Daoy (cell line): ENCODE measurements at regions not wholly inside any gene's neighbourhood (a gene's known extent, or its start where the extent isn't known, plus 50 kb on each side); places are given as distances from the start of the nearest gene placed in this dataset.
"Not testable (repeated sequence)": the region's sequence is repeated elsewhere in the genome, so short reads cannot be mapped to it uniquely, and the experiment has no call there.

ENCODE experiments used
- DNase-seq: peaks from one replicate; pipeline ENCODE4 v3.0.0-alpha.2; 2015; ENCODE audit warnings: low read depth

DNA sequence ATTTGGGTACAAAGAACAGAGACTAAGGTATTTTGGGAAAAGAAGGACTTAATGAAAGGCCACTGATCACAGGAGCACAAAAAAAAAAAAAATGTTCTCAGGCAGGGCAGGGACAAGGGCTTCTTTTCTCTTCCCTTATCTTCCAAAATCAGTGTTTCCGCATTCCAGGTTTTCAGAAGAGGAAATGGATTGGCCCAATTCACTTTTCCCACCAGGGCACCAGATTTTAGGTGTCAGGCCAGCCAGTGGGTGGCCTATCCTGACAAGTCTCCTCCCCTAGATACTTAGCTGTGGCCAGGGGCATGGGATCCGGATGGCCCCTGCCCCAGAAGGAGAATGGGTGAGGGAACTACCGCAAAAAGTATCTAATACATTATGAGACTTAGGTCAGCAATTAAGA lies 88.9 kb upstream of the WAC start:
- DNase-seq: no peak

DNA sequence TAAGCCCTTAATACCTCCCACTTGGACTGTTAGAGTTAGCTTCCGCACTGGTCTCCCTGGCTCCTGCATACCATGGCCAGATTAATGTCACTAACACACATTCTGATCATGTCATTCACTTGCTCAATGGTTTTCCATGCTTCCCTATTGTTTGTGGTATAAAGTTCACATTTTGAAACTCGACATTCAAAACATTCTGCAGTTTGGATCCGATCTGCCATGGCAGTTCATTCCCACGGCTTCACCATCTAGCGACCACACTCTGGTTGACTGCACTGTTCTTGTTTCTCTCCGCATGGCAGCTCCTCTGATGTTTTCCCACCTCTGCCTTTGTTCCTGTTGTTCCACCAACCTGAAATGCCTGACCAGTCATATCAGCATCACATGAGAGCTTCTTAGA lies 87.4 kb upstream of the WAC start:
- no peak for DNase-seq

DNA sequence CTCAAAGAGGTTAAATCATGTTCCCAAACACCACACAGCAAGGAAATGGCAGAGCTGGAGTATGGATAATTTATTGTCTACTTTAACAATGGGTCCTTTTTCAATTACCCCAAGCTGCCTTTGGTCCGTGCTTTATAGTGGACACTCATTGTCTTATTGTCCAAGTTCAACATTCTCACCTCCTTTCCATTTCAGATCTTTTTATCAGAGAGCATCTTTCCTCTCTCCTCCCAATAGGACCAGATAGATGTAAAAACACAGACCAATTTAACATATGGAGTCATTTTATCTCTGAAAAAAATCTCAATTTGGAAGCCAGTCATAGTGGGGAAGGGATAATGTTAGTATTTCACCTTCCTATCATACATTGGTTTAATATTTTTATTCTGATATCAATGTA lies 83.5 kb upstream of the WAC start:
- DNase-seq: no peak

DNA sequence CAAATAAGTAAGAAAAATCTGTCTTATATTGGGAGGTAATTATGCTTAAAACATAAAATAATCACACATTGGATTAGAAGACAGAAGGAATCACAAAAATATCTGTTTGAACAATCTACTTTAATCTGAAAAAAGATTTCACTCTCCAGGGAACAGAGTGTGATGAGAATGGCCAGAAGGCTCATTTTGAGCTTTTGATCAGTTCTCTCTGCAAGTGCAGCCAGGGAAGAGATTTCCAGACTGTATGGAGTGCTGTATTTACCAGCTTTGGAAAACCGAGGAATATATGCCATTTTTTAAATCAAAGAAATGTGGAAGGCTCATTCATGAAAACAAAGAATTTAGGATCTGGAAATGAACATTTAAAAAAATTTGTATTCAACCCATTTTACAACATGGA lies 83.0 kb upstream of the WAC start:
- no peak for DNase-seq

DNA sequence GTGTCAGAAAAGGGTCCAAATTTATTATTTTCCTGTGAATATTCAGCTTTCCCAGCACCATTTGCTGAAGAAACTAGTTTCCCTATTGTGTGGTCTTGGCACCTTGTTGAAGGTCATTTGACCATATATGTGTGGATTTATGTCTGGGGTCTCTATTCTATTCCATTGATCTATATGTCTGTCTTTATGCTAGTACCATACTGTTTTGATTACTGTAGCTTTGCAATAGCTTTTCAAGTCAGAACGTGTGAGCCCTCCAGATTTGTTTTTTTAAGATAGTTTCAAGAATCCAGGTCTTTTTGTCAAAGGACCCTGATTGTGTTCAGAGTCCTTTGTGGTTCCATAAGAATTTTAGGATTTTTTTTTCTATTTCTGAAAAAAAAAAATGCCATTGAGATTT lies 79.0 kb upstream of the WAC start:
- no peak for DNase-seq

DNA sequence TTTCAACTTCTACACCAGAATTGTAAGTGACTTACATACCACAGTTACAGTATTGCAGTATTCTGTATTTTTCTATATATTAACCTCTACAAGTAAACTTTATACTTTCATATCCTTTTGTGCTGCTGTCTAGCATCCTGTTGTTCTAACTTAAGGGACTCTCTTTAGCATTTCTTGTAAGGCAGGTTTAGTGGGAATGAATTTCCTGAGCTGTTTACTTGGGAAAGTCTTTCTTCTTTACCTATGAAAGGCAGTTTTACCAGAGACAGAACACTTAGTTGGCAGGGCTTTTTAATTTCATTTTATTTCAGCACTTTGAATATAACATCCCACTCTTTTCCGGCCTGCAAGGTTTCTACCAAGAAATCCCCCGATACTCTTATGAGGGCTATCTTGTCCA lies 75.8 kb upstream of the WAC start:
- no peak for DNase-seq

DNA sequence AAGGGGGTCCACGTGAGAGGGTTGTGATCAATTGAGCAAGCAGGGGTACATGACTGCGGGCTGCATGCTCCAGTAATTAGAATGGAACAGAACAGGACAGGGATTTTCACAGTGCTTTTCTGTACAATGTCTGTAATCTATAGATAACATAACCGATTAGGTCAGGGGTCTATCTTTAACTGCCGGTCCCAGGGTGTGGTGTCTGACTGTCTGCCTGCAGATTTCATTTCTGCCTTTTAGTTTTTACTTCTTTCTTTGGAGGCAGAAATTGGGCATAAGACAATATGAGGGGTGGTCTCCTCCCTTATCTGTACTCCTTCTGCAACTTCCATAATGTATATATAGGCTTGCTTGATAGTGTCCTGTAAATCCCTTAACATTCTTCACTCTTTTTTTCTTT lies 75.0 kb upstream of the WAC start:
- not testable (repeated sequence) for DNase-seq

DNA sequence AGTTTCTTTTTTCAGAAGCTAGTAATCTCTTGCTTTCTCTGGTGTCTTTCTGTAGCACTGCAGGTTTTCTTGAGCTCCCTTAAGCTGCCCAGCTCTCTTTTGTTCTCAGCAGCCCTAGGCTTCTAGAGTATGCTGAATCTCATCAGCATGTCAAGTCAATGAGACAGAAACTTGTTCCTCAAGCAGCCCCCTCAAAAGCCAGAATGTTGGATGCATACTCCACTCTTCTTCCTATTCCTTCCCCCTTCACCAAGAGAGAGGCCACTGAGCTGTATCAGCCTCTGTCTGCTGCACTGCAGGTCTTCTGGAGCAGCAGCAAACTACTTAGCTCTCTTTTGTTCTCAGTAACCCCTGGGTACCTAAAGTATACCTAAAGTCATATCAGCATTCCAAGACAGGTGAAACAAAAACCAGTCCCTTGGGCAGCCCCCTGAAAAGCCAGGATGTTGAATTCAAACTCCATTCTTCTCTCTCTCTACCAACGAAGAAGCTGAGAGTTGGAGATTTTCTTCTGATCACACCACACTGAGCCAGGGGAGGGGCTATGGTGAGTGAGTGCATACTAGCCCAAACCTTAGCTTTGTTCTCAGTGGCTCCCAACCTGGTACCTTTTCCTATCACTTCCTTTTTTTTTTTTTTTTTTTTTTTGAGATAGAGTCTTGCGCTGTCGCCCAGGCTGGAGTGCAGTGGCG lies 73.3 kb upstream of the WAC start:
- DNase-seq: no peak

DNA sequence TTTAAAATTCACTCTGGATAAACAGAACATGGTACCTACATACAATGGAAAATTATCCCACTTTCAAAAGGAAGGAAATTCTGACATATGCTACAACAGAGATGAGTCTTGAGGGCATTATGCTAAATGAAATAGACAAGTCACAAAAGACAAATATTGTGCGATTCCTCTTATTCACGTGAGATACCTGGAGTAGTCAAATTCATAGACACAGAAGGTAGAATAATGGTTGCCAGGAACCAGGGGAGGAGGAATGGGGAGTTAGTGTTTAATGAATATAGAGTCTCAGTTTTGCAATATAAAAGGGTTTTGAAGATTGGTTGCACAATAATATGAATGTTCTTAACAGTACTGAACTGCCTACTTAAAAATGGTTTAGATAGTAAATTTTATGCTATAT lies 69.8 kb upstream of the WAC start:
- no peak for DNase-seq

DNA sequence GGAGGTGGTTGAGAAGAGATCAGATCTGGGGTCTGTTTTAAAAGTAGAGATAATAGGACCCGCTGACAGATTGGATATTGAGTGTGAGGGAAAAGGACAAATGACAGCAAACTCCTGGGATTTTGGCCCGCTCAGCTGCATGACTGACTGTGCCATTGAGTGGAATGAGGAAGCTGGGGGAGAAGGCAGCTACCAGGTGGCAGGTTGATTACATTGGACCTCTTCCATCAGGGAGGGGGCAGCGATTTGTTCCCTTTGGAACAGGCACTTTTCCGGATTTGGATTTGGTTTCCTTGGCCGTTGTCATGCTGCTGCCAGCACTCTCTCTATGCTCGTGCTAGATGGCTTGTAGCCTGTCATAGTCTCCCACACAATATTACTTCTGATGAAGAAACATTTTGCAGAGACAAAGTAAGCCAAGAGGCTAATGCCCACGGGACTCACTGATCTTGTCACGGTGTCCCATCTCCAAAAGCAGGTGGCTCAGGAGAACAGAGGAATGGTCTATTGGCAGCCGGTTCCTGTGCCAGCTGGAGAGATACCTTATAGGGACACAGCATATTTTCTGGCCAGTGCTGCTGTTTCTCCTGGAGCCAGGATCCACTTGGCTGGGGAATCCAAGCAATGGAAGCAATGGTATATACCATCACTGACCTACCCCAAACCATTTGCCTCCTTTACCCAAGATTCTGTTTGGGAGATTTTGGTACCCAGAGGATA lies 69.1 kb upstream of the WAC start:
- no peak for DNase-seq

DNA sequence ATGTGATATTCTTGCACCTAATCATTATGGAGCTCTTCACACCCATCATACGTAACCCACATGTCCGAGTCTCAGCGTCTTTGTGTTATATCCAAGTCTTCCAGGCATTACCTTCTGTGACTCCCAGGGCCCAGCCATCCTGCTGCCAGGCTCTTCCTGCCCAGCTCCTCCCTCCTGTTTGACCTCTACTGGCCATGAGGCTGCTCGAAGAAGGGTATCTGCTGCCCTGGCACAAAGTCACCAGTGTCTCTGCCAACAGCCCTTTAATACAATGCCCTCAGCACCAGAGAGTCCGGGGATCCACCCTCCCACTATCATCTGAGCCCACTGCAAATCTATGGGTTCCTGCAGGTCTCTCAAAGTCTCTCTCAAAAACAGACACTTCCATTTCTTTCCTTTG lies 65.3 kb upstream of the WAC start:
- DNase-seq: no peak

DNA sequence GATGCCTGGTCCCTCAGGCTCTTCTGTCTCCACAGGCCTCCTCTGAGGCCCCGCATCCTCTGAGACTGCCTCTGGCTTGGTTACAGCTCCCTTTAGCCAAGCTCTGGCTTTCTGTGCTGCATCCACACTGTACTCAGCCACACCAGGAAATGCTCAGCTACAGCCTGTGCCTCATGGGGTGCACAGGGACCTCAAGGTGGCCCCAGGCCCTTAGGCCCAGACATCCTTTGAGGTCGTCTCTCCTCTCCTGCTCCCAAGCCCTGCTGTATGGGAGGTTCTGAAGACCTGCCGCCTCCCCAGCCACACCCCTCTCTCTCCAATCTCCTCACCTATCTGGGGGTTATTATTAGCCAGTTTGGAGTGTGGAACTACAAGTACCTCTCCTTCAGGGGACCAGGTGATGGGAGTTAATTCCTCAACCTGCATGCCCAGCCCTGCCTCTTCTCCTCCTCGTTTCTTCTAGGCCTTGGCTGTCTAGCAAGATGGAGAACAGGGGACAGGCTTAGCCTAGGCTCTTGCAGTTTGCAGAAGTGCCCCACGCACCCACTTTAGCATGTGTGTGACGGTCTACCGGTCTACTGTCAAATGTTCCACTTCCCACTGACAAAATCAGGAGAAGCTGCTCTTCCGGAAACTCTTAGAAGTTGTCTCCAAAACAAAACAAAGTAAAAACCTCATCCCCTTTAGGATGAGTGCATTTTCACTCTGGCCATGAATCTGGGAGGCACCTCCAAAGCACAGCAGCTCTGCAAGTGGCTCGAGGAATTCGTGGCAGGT lies 64.0 kb upstream of the WAC start:
- no peak for DNase-seq

DNA sequence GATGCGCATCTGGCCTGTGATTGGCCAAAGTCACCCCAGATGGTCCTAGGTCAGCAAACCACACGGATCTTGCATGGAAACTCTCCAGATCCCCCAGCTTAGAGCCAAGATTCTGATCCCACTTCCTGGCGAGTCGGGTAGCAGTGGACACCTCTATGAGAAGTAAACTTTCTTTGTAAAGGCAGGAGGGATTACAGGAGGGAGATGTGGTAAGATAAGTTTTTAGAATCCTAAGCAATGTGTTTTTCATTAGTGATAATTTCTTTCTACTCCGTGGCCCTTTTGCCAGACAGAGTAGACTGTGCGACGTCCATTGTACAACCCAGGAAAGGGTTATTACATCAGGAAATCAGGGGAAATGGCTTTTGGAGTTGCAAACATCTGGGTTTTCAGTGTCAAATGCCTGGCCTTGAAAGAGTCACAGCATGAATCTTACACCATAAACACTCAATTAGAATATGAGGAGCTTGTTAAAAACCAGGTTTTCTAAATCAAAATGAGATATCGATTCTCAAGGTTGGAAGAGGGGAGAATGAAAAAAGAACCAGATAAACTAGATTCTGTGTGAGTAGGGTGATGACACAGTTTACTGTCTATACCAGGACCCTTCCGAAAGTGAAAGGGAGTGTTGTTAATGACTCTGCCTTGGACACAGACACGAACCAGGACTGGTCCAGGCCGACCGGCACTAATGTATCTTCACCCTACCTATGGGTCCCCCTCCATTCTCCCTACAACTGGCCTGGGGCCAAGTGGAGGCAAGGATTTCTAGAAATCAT lies 61.9 kb upstream of the WAC start:
- no peak for DNase-seq

DNA sequence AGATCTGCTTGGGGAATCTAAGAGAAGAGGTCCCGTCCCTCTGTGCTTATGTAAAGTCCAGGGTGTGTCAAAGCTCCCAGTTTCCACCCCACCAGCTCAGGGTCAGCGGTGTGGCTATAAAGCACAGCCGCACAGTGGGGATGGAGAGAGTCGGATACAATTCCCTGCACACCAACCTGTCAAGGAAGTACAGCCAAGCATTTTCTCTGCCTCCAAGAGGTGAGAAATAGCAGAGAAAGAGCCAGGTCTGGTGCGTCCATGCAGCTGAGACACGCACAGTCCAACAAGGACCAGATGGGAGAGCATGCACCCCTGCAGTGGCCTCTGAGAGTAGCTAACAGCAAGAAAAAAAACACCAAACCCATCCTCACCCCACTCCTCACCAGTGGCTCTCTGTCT lies 61.3 kb upstream of the WAC start:
- no peak for DNase-seq

DNA sequence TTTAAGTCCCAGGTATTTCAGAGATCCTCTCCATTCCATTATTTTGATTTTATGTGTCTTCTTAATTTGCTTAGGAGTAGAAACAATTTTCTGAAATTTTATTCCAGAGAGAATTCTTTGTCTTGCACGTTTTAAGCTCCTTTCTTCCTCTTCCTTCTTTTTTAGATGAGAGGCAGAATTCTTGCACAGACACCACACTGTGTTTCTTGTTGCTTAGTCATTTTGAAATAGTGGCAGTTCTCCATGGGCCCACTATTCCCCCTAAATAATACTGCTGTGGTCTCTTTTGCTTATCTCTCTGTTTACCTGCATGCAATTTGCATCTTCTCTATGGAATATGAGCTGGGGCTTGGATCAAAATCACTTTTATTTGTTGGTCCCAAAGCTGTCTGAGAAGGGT lies 54.3 kb upstream of the WAC start:
- no peak for DNase-seq

DNA sequence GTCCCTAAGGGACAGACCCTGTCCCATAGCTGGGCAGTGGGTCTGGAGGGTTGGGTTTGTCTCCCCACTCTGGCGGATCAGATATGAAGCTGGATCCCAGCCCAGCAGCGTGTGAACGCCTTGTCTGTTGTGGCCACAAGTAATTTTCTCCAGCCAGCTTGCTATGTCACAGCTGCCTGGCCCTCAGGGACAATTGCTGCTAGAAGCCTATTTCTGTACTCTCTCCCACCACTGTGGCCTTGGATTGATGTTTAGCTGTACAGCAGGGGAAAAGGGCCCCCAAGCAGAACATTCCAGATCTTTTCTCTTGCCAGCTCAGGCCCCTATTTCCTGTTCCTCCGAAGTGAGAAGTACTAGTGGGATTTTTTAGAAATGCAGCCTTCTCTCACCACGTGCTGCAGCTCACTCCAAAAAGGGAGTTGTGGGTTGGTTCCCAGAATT lies 53.5 kb upstream of the WAC start:
- DNase-seq: no peak

DNA sequence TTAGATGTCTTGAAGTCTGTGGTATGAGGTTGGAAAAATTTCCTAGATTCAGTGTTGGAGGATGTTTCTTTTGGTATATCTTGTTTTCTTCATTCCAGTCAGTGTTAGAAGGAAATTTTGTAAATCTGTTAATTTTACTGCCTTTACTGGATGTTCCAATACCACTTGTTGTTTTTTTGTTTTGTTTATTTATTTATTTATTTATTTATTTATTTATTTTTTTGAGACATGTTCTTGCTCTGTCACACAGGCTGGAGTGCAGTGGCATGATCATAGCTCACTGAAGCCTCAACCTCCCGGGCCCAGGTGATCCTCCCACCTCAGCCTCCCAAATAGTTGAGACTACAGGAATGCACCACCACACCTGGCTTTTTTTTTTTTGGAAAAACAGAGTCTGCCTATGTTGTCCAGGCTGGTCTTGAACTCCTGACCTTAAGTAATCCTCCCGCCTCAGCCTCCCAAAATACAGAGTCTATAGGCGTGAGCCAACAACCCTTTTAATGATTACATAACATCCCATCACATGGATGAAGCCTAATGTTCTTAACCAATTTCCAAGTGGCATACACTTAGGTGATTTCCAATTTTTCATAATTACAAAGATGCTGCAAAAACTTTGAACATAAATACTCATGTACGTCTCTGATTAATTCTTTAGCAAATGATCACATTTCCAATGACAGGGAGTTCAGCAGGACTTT lies 52.8 kb upstream of the WAC start:
- no peak for DNase-seq

DNA sequence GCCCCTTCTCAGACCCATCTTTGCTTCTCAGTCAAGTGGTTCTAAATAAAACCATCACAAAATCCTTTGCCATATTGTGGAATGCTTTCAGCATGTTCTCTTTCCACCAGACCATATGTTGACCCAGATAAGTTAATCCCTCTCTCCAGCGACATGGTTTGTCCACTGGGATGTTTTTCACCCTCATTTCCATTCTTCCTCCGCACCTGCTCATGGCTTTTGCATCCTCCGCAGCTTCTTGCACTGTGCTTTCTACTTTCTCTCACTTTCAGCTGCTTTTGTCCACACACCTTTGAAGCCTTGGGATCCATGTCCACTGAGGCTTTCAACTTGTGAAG lies 52.3 kb upstream of the WAC start:
- no peak for DNase-seq

DNA sequence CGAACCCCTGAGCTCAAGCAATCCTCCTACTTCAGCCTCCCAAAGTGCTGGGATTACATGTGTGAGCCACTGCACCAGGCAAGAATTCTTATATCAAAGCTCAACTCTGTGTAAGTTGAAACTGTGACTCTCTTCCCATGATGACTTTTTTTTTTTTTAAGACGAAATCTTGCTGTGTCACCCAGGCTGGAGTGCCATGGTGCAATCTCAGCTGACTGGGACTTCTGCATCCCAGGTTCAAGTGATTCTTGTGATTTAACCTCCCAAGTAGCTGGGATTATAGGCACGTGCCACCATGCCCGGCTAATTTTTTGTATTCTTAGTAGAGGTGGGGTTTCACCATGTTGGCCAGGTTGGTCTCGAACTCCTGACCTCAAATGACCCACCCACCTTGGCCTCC lies 51.6 kb upstream of the WAC start:
- DNase-seq: not testable (repeated sequence)

DNA sequence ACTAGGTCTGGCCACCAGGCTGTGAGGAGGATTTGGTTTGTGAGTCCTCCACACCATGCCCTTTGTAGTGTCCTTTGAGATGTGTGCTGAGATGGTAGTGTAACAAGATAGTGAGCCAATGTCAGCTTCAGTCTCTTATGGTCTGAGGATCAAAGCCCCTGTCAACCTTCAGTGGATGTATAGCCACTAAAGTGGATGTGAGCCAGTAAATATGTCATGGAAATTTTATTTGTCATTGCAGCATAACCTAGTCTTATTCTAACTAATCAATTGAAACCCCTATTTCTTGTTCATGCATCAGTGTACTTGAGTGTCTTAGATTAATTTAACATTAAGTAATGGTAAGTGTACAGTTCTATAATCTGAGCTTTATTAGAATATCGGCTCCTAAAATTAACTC lies 51.0 kb upstream of the WAC start:
- no peak for DNase-seq
